GM23248 (cell line): ENCODE measurements at regions not wholly inside any gene's neighbourhood (a gene's known extent, or its start where the extent isn't known, plus 50 kb on each side); places are given as distances from the start of the nearest gene placed in this dataset.

ENCODE experiments used
- EZH2 ChIP-seq: fragments of 200-600 bp; sonication (generic); IDR thresholded peaks from 2 replicates; pipeline ENCODE4 v1.6.1; 2018; ENCODE audit warnings: antibody characterized with exemption, mild to moderate bottlenecking; ENCODE audit not compliant: insufficient read depth, poor library complexity, severe bottlenecking
- EZH2phosphoT487 ChIP-seq: fragments of 200-600 bp; sonication (generic); IDR thresholded peaks from 2 replicates; pipeline ENCODE4 v1.6.1; 2018; ENCODE audit warnings: antibody characterized with exemption, moderate library complexity, mild to moderate bottlenecking, low read depth; ENCODE audit not compliant: insufficient read depth

DNA sequence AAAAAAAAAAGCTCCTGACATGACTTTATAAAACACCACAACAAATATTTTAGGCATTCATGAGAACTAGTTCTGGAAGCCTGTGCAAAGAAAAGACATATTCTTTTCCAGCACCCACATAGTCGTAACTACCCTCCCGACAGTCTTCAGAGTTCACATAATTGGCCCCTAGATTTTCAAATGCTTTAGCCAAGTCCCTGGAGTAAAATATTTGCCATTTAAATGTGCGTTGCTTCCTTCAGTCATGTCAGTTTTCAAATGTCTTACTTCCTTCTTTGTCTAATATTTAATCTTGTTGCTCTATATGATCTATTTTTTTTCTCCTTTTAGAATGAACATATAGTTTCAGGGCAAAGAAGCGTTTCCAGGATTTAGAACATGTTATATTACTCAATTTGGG, 66.8 kb upstream of the KRAS start:
- TF ChIP-seq EZH2phosphoT487: no peak
- no peak for TF ChIP-seq EZH2
